SIG-M5 (cell line): ENCODE measurements at regions not wholly inside any gene's neighbourhood (a gene's known extent, or its start where the extent isn't known, plus 50 kb on each side); places are given as distances from the start of the nearest gene placed in this dataset.

ENCODE experiments used
- DNase-seq: peaks from one replicate; lab custom pipeline; 2025; lab: John Stamatoyannopoulos, UW

DNA sequence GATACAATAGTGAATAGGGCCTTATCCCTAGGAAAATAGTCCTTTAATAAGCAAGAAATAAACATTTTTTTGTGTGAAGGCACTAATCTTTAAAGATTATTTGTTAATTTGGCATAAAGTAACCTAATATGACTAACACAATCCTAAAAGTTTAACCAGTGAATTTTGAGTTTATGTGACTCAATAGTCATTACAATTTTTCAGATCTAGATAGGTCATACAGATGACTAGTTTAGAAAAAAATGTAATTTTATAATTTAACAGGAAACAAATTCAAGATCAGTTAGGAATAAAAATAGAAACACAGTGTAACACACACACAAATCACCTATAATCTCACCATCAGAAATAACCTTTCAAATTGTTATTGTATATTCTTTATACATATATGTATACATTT, 620.7 kb upstream of the ALCAM start:
- DNase-seq: no peak

DNA sequence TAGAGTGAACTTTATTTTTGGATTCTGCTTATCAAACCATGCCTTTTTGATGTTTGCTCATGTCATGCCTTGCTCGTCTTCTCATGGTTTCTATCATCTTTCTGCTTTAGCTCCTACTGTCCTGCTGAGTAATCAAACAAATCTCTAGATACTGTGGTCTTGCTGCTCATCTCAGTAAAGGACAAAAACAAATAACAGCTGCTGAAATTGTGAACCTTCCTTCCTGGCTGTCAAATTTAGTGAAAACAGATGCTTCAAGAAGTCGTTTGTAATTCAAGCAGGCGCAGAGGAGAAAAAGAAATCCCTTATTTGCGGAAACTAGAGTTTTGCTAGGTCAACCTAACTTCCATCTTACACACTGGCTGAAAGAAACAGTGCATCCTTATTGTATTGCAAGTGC, 616.1 kb upstream of the ALCAM start:
- DNase-seq: no peak

GRCh38 chr3:104755791-104756190, 610.9 kb upstream of the ALCAM start:
- DNase-seq: no peak

DNA sequence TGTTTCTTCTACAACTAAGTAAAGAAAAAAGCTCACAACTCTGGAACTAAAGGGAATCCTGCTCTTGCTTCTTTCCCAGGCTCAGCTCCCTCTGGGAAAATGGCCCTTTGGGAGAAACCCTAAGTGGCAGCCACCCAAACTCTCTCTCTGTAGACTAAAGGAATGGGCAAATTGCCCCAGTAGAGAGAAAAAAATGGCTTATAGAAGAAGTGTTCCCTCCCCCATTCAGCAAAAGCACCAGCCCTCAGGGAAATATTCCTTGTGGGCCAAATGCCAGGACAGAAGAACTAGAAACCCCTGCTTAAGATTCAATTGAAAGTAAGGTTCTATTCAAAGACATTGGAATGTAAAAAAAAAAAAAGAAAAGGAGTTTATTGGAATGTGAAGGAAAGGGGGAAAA, 603.7 kb upstream of the ALCAM start:
- DNase-seq: no peak

DNA sequence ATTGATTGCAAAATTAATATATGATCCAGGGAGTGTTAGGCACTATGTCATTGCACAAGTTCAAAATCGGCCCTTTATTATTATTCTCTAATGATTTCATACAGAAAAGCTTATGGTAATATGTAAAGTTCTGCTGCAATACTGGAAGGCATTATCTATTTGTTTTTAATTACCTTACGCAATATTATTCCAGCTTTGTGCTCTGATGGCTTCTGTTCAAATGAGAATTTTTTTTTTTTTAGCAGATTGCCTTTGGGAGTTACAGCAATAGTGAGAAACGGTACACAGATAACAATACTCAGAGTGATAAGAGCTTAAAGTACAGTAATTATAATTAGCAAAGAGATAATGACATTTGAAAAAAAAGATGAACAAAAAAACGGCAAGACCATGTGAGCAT, 602.2 kb upstream of the ALCAM start:
- DNase-seq: no peak

DNA sequence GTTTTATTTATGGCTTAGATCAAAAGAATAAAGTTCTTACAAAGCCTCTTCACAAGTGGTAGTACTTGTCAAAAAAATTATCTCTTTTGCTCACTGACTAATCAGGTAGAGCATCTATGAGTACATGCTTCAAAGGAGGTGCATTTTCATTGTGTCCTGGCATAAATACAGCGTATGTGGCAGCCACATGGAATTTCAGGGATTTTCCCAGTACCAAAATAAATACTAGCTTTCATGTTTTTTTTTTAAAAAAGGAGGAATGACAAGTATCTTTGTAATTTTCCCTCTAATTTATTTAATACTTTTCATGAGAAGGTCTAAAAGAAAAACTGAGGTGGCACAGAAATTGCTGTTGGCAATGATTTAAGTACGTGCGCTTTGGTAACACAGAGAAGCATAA, 597.8 kb upstream of the ALCAM start:
- DNase-seq: no peak

DNA sequence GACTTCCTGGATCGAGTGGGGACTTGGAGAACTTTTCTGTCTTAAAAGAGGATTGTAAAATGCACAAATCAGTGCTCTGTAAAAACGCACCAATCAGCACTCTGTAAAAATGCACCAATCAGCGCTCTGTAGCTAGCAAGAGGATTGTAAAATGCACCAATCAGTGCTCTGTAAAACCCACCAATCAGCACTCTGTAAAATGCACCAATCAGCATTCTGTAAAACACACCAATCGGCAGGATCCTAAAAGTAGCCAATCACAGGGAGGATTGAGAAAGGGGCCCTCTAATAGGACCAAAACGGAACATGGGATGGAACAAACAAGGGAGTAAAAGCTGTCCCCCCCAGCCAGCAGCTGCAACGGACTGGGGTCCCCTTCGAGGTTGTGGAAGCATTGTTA, 587.4 kb upstream of the ALCAM start:
- DNase-seq: no peak

DNA sequence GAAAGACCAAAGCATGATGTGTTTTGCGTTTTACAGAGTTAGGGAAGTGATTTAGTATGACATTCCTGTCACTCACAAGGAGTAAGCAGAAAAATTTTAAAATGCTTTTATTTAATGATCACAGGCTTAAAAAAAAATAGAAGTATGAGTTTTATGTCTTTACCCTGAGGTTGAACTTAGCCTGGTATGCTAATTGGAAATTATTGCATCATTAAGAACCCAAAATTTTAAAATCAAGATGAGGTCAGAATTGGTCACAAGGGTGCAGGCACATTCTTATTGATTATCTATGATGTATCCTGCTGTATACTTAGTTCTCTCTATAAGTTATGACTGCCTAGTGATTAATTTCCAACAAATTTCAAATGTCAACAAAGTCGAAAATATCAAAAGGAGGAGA, 585.6 kb upstream of the ALCAM start:
- no peak for DNase-seq

- DNase-seq: no peak
Observed at GRCh38 chr3:104785947-104786346, 580.8 kb upstream of the ALCAM start.

DNA sequence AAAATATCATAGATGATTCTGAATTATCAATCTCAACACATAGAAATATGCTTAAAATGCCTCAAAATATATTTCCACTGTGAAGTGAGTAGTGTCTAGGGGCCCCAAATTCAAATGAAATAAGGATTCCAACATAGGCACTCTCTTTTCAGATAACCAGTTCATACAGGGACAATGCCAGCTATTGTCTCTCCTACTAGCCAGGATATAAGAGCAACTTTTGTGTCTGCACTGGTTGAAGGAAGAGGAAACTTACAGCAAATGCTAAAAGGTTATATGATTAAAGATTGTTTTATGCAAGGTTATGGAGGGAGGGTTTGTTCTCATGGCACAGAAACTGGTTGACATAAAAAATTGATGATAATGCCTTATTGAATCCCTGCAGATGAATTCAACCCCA, 579.4 kb upstream of the ALCAM start:
- no peak for DNase-seq

- no peak for DNase-seq
Observed at GRCh38 chr3:104788807-104789206, 577.9 kb upstream of the ALCAM start.

GRCh38 chr3:104791331-104791730, 575.4 kb upstream of the ALCAM start:
- DNase-seq: no peak

- no peak for DNase-seq
Observed at GRCh38 chr3:104796556-104796955, 570.2 kb upstream of the ALCAM start.

GRCh38 chr3:104805042-104805441, 561.7 kb upstream of the ALCAM start:
- no peak for DNase-seq

GRCh38 chr3:104805508-104805907, 561.2 kb upstream of the ALCAM start:
- no peak for DNase-seq

DNA sequence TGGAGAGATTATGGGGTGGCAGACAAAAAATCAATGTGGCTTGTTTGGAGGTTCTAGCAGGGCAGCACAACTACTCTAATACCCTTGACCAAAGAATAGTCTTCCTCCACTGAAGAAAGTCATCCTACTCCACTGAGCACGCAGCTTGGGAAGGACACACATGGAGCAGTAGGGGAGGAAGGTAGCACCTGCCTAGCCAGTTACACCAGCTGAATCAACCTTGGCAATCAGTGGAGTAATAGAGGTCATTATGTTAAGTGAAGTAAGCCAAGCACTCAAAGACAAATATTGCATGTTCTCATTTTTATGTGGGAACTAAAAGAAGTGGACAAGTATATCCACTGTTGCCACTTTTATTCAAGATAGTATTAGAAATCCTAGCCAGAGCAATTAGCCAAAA, 555.8 kb upstream of the ALCAM start:
- no peak for DNase-seq

GRCh38 chr3:104816008-104816407, 550.7 kb upstream of the ALCAM start:
- no peak for DNase-seq

DNA sequence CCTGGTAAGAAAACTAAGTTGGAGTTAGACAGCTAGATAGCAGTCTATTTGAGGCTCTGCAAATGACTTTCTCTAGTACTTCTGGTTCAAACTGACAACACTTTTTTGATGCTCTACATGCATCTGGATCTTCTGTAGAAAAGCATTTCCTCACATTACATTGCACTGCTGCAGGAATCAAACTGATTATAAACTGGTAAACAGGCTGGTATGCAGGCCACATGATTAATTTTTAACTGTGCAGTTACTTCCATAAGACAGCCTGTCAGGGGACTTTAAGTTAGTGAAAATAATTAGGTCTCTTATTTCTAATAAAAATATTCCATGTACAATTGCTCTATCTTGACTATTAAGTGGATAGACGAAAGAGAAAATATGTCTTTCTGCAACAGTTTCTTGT, 550.0 kb upstream of the ALCAM start:
- no peak for DNase-seq

- DNase-seq: no peak
Observed at GRCh38 chr3:104819333-104819732, 547.4 kb upstream of the ALCAM start.

DNA sequence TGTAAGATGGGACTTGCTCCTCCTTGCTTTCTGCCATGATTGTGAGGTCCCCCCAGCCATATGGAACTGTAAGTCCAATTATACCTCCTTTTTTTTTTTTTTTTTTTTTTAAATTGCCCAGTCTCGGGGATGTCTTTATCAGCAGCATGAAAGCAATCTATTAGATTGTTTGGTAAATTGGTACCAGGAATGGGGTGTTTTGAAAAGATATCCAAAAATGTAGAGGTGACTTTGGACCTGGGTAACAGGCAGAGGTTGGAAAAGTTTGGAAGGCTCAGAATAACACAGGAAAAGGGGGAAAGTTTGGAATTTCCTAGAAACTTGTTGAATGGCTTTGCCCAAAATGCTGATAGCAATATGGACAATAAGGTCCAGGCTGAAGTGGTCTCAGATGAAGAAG, 545.8 kb upstream of the ALCAM start:
- DNase-seq: no peak

GRCh38 chr3:104825116-104825515, 541.6 kb upstream of the ALCAM start:
- no peak for DNase-seq

- DNase-seq: no peak
Observed at GRCh38 chr3:104831071-104831470, 535.6 kb upstream of the ALCAM start.

- DNase-seq: no peak
Observed at GRCh38 chr3:104832530-104832929, 534.2 kb upstream of the ALCAM start.

GRCh38 chr3:104835376-104835775, 531.3 kb upstream of the ALCAM start:
- DNase-seq: no peak

- DNase-seq: no peak
Observed at GRCh38 chr3:104846270-104846669, 520.4 kb upstream of the ALCAM start.
